ENCODE measurements at regions not wholly inside any gene's neighbourhood (a gene's known extent, or its start where the extent isn't known, plus 50 kb on each side); places are given as distances from the start of the nearest gene placed in this dataset.
A peak's percentile ranks its signal among the peaks of the same experiment; 100 is the strongest.

- peak; percentile 36 for DNase-seq (ENCODE audit: low read depth)
- no peak overlapping the region for H3K4me3 ChIP-seq (ENCODE audit: low read length)
- TF ChIP-seq, protein P1, sequence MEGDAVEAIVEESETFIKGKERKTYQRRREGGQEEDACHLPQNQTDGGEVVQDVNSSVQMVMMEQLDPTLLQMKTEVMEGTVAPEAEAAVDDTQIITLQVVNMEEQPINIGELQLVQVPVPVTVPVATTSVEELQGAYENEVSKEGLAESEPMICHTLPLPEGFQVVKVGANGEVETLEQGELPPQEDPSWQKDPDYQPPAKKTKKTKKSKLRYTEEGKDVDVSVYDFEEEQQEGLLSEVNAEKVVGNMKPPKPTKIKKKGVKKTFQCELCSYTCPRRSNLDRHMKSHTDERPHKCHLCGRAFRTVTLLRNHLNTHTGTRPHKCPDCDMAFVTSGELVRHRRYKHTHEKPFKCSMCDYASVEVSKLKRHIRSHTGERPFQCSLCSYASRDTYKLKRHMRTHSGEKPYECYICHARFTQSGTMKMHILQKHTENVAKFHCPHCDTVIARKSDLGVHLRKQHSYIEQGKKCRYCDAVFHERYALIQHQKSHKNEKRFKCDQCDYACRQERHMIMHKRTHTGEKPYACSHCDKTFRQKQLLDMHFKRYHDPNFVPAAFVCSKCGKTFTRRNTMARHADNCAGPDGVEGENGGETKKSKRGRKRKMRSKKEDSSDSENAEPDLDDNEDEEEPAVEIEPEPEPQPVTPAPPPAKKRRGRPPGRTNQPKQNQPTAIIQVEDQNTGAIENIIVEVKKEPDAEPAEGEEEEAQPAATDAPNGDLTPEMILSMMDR (conservative IDR thresholded peaks at IDR 0.05; ENCODE audit: low read length): no peak
Measured at GRCh38 chr9:108544866-108545265, 310.9 kb downstream of the ACTL7B start.

GRCh38 chr9:108543251-108543778 is 312.5 kb downstream of the ACTL7B start:
- H3K4me3 ChIP-seq (ENCODE audit: low read length): no peak overlapping the region
- TF ChIP-seq, protein P1 (conservative IDR thresholded peaks at IDR 0.05; ENCODE audit: low read length): no peak
- peak; percentile 24 for DNase-seq (ENCODE audit: low read depth)

DNA sequence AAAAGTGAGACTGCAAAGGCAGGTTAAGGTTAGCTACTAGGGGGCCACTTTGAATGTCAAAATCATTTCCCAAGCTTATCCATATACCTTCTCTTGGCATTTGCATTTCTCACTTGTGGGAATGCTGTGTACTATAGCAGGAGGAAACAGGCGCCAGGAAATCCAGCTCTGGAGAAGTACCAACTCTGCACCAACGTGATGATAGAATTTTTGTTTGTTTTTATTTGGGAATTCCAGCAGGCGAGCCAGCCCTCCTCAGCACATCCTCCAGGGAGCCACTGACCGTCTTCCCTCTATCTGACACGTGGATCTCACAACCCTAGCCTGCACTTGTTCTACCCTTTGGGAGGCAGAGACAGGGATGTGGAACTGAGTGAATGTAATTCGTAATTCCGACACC is 318.0 kb downstream of the ACTL7B start:
- no peak overlapping the region for H3K4me3 ChIP-seq (ENCODE audit: low read length)
- no peak for DNase-seq (ENCODE audit: low read depth)
- TF ChIP-seq, protein P1 (conservative IDR thresholded peaks at IDR 0.05; ENCODE audit: low read length): no peak

DNA sequence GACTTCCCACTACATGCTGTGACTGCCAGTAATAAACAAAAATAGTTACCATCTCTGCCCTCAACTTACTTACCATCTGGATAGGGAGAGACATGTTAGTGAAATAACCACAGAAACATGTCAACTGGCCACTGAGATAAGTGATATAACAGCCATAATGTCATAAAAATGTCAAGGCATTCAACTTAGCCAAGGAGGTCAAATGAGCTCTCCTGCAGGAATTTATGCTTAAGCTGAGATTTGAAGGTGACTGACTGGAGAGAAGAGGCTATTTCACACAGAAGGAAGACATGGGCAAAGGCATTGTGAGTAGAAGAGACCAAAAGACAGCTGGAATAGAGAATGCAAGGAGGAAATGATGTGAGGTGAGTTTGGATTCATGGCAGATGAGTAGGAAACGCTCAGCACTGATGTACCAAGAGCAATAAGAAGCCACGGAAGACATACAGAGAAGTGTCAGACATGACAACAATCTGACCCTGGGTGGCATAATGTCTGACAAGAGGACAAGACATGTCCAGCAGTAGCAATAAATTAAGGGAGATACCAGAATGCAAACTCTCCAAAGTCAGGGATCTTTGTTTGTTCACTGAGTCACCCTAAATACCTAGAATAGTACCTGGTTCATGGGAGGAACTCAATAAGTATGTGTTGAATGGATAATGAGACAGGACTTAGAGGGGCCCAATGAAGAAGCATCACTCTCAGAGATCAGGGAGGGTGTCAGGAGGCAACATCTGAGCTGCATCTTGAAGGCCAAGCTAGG is 318.8 kb downstream of the ACTL7B start:
- TF ChIP-seq, protein P1 (conservative IDR thresholded peaks at IDR 0.05; ENCODE audit: low read length): no peak
- no peak overlapping the region for H3K4me3 ChIP-seq (ENCODE audit: low read length)
- DNase-seq (ENCODE audit: low read depth): peak; percentile 27

DNA sequence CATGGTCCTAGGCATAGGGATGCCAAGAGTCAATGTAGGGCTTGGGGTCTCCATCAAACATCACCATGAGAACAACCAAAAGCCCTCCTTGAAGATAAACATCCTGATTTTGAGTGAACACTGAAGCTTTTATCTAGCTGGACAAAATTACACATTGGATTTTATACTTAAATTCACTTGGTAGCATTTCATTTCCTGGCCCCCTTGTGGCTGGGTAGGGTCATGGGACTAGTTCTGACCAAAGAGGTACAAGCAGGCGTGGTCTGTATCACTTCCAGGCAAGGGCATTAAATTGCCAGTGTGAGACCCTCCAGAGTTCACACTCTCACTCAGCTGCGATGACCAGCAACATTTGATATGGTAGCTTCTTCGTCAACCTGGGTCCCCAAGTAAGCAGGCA is 320.3 kb downstream of the ACTL7B start:
- no peak for DNase-seq (ENCODE audit: low read depth)

GRCh38 chr9:108534741-108535140 is 321.0 kb downstream of the ACTL7B start:
- TF ChIP-seq, protein P1 (conservative IDR thresholded peaks at IDR 0.05; ENCODE audit: low read length): no peak
- no peak overlapping the region for H3K4me3 ChIP-seq (ENCODE audit: low read length)
- peak; percentile 81 for DNase-seq (ENCODE audit: low read depth)

More for the DNA sequence above, 320.3 kb downstream of the ACTL7B start:
- TF ChIP-seq, protein P1 (conservative IDR thresholded peaks at IDR 0.05; ENCODE audit: low read length): peak; percentile 32
- no peak overlapping the region for H3K4me3 ChIP-seq (ENCODE audit: low read length)

GRCh38 chr9:108530141-108530540 is 325.6 kb downstream of the ACTL7B start:
- TF ChIP-seq, protein P1 (conservative IDR thresholded peaks at IDR 0.05; ENCODE audit: low read length): no peak
- DNase-seq (ENCODE audit: low read depth): no peak
- H3K4me3 ChIP-seq (ENCODE audit: low read length): no peak overlapping the region

All from AG10803 (cell line).